Panc1 (cell line): ENCODE measurements at regions not wholly inside any gene's neighbourhood (a gene's known extent, or its start where the extent isn't known, plus 50 kb on each side); places are given as distances from the start of the nearest gene placed in this dataset.

Experiments
- ATAC-seq: fragments of 200-7000 bp; cut with Tn5 transposase; 2 replicates; pipeline ENCODE4 v1.9.1; 2020; ENCODE audit warnings: mild to moderate bottlenecking, moderate library complexity
- BruUV-seq: library from RNA; stranded (reverse); fragments of 400-500 nt; replicated peaks from 2 replicates; lab custom pipeline; 2021; lab: Mats Ljungman, UMichigan
- CTCF ChIA-PET: fragments of 300-600 bp; sonication (Branson Sonifier 250); formaldehyde crosslinking; loops from one replicate; lab custom pipeline; 2022; ENCODE audit warnings: antibody characterized with exemption; lab: Charles Lee
- POLR2A ChIA-PET: fragments of 300-600 bp; sonication (Branson Sonifier 250); formaldehyde crosslinking; loops from one replicate; lab custom pipeline; 2022; ENCODE audit warnings: antibody characterized with exemption; lab: Charles Lee
- DNase-seq: peaks from one replicate; pipeline ENCODE4 v3.0.0-alpha.2; 2010; ENCODE audit warnings: low read depth, low spot score
- H3K27ac ChIP-seq: 2 replicates; pipeline ENCODE4 v1.5.1; 2011; ENCODE audit warnings: mild to moderate bottlenecking, low read length, inconsistent platforms
- H3K27me3 ChIP-seq: fragments of 200-500 bp; sonication (Bioruptor generic); 2 replicates; pipeline ENCODE4 v1.6.0; 2014; ENCODE audit warnings: low read length, inconsistent platforms; ENCODE audit not compliant: control insufficient read depth, insufficient read depth
- H3K36me3 ChIP-seq: fragments of 200-500 bp; sonication (Bioruptor generic); 2 replicates; pipeline ENCODE4 v1.5.1; 2014; ENCODE audit warnings: inconsistent platforms, mild to moderate bottlenecking, low read length, moderate library complexity; ENCODE audit not compliant: control insufficient read depth, insufficient read depth
- H3K4me1 ChIP-seq: 2 replicates; pipeline ENCODE4 v1.5.1; 2011; ENCODE audit warnings: inconsistent platforms, mild to moderate bottlenecking, low read length, moderate library complexity; ENCODE audit not compliant: control insufficient read depth, insufficient read depth
- H3K4me3 ChIP-seq, 2 experiments: 2 replicates each; pipeline ENCODE4 v1.5.1; 2011 to 2012; ENCODE audit warnings: low read depth in 2 of 2, low read length in 2 of 2, mild to moderate bottlenecking in 2 of 2, inconsistent platforms in 1 of 2, moderate library complexity in 1 of 2
- H3K9me3 ChIP-seq: fragments of 200-500 bp; sonication (Bioruptor generic); 2 replicates; pipeline ENCODE4 v1.5.1; 2014; ENCODE audit warnings: low read depth, mild to moderate bottlenecking, inconsistent platforms, low read length, moderate library complexity; ENCODE audit not compliant: control insufficient read depth, insufficient read depth
- CTCF ChIP-seq: fragments of 450-650 bp; IDR thresholded peaks from 2 replicates; pipeline ENCODE4 v1.5.1; 2017; ENCODE audit warnings: mild to moderate bottlenecking
- POLR2AphosphoS5 ChIP-seq: IDR thresholded peaks from 2 replicates; pipeline ENCODE4 v1.6.1; 2012; ENCODE audit warnings: mild to moderate bottlenecking, low read depth, low read length, moderate library complexity
- REST ChIP-seq, 2 experiments: IDR thresholded peaks; 2 replicates each; pipeline ENCODE4 v1.6.1; 2011 to 2012; ENCODE audit warnings: low read depth in 2 of 2, control low read depth in 1 of 2, low read length in 1 of 2, mild to moderate bottlenecking in 1 of 2, moderate library complexity in 1 of 2; ENCODE audit not compliant: insufficient read depth in 1 of 2
- SIN3A ChIP-seq: IDR thresholded peaks from 2 replicates; pipeline ENCODE4 v1.6.1; 2012; ENCODE audit warnings: low read depth, mild to moderate bottlenecking, low read length, moderate library complexity, borderline replicate concordance; ENCODE audit not compliant: insufficient read depth
- TCF7L2 ChIP-seq: IDR thresholded peaks from 2 replicates; pipeline ENCODE4 v1.6.1; 2011; ENCODE audit warnings: mild to moderate bottlenecking, low read depth, low read length, inconsistent platforms
- in situ Hi-C: cut with HindIII; loops from 2 replicates; pipeline ENCODE4 v1.10.0; 2016; ENCODE audit warnings: low sequenced_read_pairs, low pct_unique_long_range_greater_than_20kb
- intact Hi-C: fragments of 100-400 bp; cut with micrococcal nuclease; formaldehyde crosslinking; loops from one replicate; pipeline ENCODE4 v1.10.0; 2022; ENCODE audit not compliant: unreplicated experiment

- no TSS peak for BruUV-seq
- in situ Hi-C loops: no loop called here
- Histone ChIP-seq H3K4me3 (no peak overlapping the region), H3K27ac (no peak overlapping the region), H3K36me3 (no peaks in the 10 kb centered on the region), H3K4me1 (no peaks in the 10 kb centered on the region), H3K9me3 (no peaks in the 10 kb centered on the region), H3K27me3 (no peaks in the 10 kb centered on the region)
- intact Hi-C loops: no loop called here
- no peak for ATAC-seq
- ChIA-PET CTCF (no interaction called here), POLR2A (no interaction called here)
- no peak for DNase-seq
- TF ChIP-seq CTCF (peak; percentile 41), SIN3A (no peak)
These were observed 81.9 kb downstream of the ZNF726 start for GRCh38 chr19:23996549-23996948.

GRCh38 chr19:23998568-23998967, 83.9 kb downstream of the ZNF726 start:
- ATAC-seq (no peak), DNase-seq (no peak)
- H3K4me3 ChIP-seq: no peak overlapping the region
- in situ Hi-C loops (no loop called here), intact Hi-C loops (no loop called here)
- H3K27me3 ChIP-seq: no peaks in the 10 kb centered on the region
- BruUV-seq: no TSS peak
- ChIA-PET CTCF (no interaction called here), POLR2A (no interaction called here)
- no peaks in the 10 kb centered on the region for H3K4me1 ChIP-seq
- H3K27ac ChIP-seq: no peak overlapping the region
- H3K36me3 ChIP-seq: no peaks in the 10 kb centered on the region
- H3K9me3 ChIP-seq: no peaks in the 10 kb centered on the region
- TF ChIP-seq REST (IDR thresholded peaks at IDR 0.05; ENCODE audit: insufficient read depth in 1 of 2, low read depth in 2 of 2, low read length in 1 of 2) (no peak), POLR2AphosphoS5 (no peak), TCF7L2 (no peak), SIN3A (no peak), CTCF (no peak)
